ENCODE measurements at regions not wholly inside any gene's neighbourhood (a gene's known extent, or its start where the extent isn't known, plus 50 kb on each side); places are given as distances from the start of the nearest gene placed in this dataset.

- no peak for DNase-seq (ENCODE audit: low spot score)
- Histone ChIP-seq H3K36me3 (ENCODE audit: control insufficient read depth in 4 of 4, insufficient read depth in 3 of 4, low read depth in 1 of 4, low read length in 3 of 4) (no peaks in the 10 kb centered on the region), H3K27ac (ENCODE audit: low read depth in 1 of 2, low read length in 2 of 2) (no peak overlapping the region), H3K9me3 (ENCODE audit: control insufficient read depth in 4 of 4, low read length in 3 of 4) (no peaks in the 10 kb centered on the region), H3K9ac (ENCODE audit: low read depth in 1 of 2, low read length in 2 of 2) (no peak overlapping the region), H3K4me1 (ENCODE audit: control insufficient read depth in 4 of 4, insufficient read depth in 4 of 4, low read length in 3 of 4) (no peaks in the 10 kb centered on the region), H3K27me3 (ENCODE audit: control insufficient read depth in 4 of 4, insufficient read depth in 4 of 4, low read length in 3 of 4) (peaks cover 0 to 6% (median under 1%) of the 10 kb centered on the region in 4 donors), H3K4me3 (ENCODE audit: low read depth in 1 of 3, low read length in 3 of 3) (no peak overlapping the region)
- no peak for TF ChIP-seq CTCF (IDR thresholded peaks at IDR 0.05; ENCODE audit: low read depth, low read length, missing input control)
- TF ChIP-seq TAF1 (conservative IDR thresholded peaks at IDR 0.05): no peak
- no peak for TF ChIP-seq REST (IDR thresholded peaks at IDR 0.05)
- TF ChIP-seq JUND (IDR thresholded peaks at IDR 0.05): no peak
- no peak for TF ChIP-seq EGR1 (IDR thresholded peaks at IDR 0.05; ENCODE audit: low read depth in 2 of 2)
- TF ChIP-seq FOXA2 (IDR thresholded peaks at IDR 0.05): no peak
- no peak for TF ChIP-seq ZBTB33 (IDR thresholded peaks at IDR 0.05)
- TF ChIP-seq SP1 (IDR thresholded peaks at IDR 0.05): no peak
- TF ChIP-seq YY1 (IDR thresholded peaks at IDR 0.05): no peak
- TF ChIP-seq GABPA (IDR thresholded peaks at IDR 0.05 in 1 of 2, conservative IDR thresholded peaks at IDR 0.05 in 1 of 2): no peak
- TF ChIP-seq MAX (IDR thresholded peaks at IDR 0.05): no peak
- no peak for TF ChIP-seq HNF4A (conservative IDR thresholded peaks at IDR 0.05)
- TF ChIP-seq RXRA (IDR thresholded peaks at IDR 0.05): no peak
- no peak for TF ChIP-seq RAD21 (IDR thresholded peaks at IDR 0.05)
- WGBS: 97% methylated on average over 1 of the region's 1 CpG
Measured at GRCh38 chr2:118459426-118459825, 371.2 kb downstream of the INSIG2 start.

GRCh38 chr2:118457951-118458350 is 369.7 kb downstream of the INSIG2 start:
- Histone ChIP-seq H3K4me1 (ENCODE audit: control insufficient read depth in 4 of 4, insufficient read depth in 4 of 4, low read length in 3 of 4) (no peaks in the 10 kb centered on the region), H3K9me3 (ENCODE audit: control insufficient read depth in 4 of 4, low read length in 3 of 4) (no peaks in the 10 kb centered on the region), H3K27me3 (ENCODE audit: control insufficient read depth in 4 of 4, insufficient read depth in 4 of 4, low read length in 3 of 4) (peaks cover 0 to 6% (median under 1%) of the 10 kb centered on the region in 4 donors), H3K27ac (ENCODE audit: low read depth in 1 of 2, low read length in 2 of 2) (no peak overlapping the region), H3K4me3 (ENCODE audit: low read depth in 1 of 3, low read length in 3 of 3) (no peak overlapping the region), H3K36me3 (ENCODE audit: control insufficient read depth in 4 of 4, insufficient read depth in 3 of 4, low read depth in 1 of 4, low read length in 3 of 4) (no peaks in the 10 kb centered on the region), H3K9ac (ENCODE audit: low read depth in 1 of 2, low read length in 2 of 2) (no peak overlapping the region)
- 88% methylated on average over 3 of the region's 3 CpGs for WGBS
- no peak for DNase-seq (ENCODE audit: low spot score)
- TF ChIP-seq MAX (IDR thresholded peaks at IDR 0.05) (no peak), HNF4G (IDR thresholded peaks at IDR 0.05) (no peak), SP1 (IDR thresholded peaks at IDR 0.05) (no peak), REST (IDR thresholded peaks at IDR 0.05) (no peak), FOXA2 (IDR thresholded peaks at IDR 0.05) (no peak), TAF1 (conservative IDR thresholded peaks at IDR 0.05) (no peak), GABPA (IDR thresholded peaks at IDR 0.05 in 1 of 2, conservative IDR thresholded peaks at IDR 0.05 in 1 of 2) (no peak), ATF3 (IDR thresholded peaks at IDR 0.05) (no peak), NR2F2 (IDR thresholded peaks at IDR 0.05) (no peak), ZBTB33 (IDR thresholded peaks at IDR 0.05) (no peak), HNF4A (conservative IDR thresholded peaks at IDR 0.05) (no peak), RAD21 (IDR thresholded peaks at IDR 0.05) (no peak), YY1 (IDR thresholded peaks at IDR 0.05) (no peak), EGR1 (IDR thresholded peaks at IDR 0.05; ENCODE audit: low read depth in 2 of 2) (no peak)

All from liver (tissue), 8 donors.